Transverse colon (tissue), 4 donors: ENCODE measurements at regions not wholly inside any gene's neighbourhood (a gene's known extent, or its start where the extent isn't known, plus 50 kb on each side); places are given as distances from the start of the nearest gene placed in this dataset.

ENCODE experiments used
- DNase-seq: peaks from one replicate; pipeline ENCODE4 v3.0.0-alpha.2; 2019
- H3K27ac ChIP-seq, 4 donors: fragments of 200-600 bp; sonication (generic); 2 replicates each; pipeline ENCODE4 v1.5.1; 2016 to 2018; ENCODE audit warnings: inconsistent platforms in 4 of 4
- H3K27me3 ChIP-seq: fragments of 200-600 bp; sonication (generic); 2 replicates; pipeline ENCODE4 v1.5.1; 2017; ENCODE audit warnings: inconsistent platforms
- H3K36me3 ChIP-seq, 4 donors: fragments of 200-600 bp; sonication (generic); 2 replicates each; pipeline ENCODE4 v1.5.1; 2017 to 2019; ENCODE audit warnings: inconsistent platforms in 4 of 4
- H3K4me1 ChIP-seq, 4 donors: fragments of 200-600 bp; sonication (generic); 2 replicates each; pipeline ENCODE4 v1.5.1; 2017 to 2020; ENCODE audit warnings: inconsistent platforms in 4 of 4
- H3K4me3 ChIP-seq, 4 donors: fragments of 200-600 bp; sonication (generic); 1 replicate in 1 of 4; 2 replicates in 3 of 4; pipeline versions ENCODE4 v1.5.1 to v1.6.1; 2017 to 2019; ENCODE audit warnings: inconsistent platforms in 4 of 4
- H3K9me3 ChIP-seq, 2 donors: fragments of 200-600 bp; sonication (generic); 2 replicates each; pipeline ENCODE4 v1.5.1; 2017 to 2019; ENCODE audit warnings: inconsistent platforms in 2 of 2
- EP300 ChIP-seq: sonication (generic); formaldehyde crosslinking; IDR thresholded peaks from one replicate; pipeline ENCODE4 v1.6.1; 2017; ENCODE audit warnings: antibody characterized with exemption, low read depth
- POLR2A ChIP-seq: fragments of 450-650 bp; IDR thresholded peaks from one replicate; pipeline ENCODE4 v1.6.1; 2016; ENCODE audit warnings: antibody characterized with exemption, mild to moderate bottlenecking, moderate library complexity
- POLR2AphosphoS5 ChIP-seq, 3 donors: sonication (generic); formaldehyde crosslinking; IDR thresholded peaks; one replicate each; pipeline ENCODE4 v1.6.1; 2016; ENCODE audit warnings: antibody characterized with exemption in 3 of 3
- WGBS, 2 donors: methylation state at CpG; one replicate each; pipeline ENCODE4 v1.1.5; 2018; ENCODE audit warnings: low coverage in 1 of 2; 5-methylcytosine and 5-hydroxymethylcytosine counted together
- in situ Hi-C, 4 donors: fragments of 200-750 bp; cut with MboI; loops; one replicate each; pipeline versions ENCODE4 v1.15.0 to v1.15.1; 2017; ENCODE audit warnings: low sequenced_read_pairs in 3 of 4, low pct_ligation_motif_present in 1 of 4, low pct_unique_long_range_greater_than_20kb in 1 of 4
- intact Hi-C: fragments of 100-400 bp; cut with DNase I; formaldehyde crosslinking; loops from one replicate; pipeline ENCODE4 v1.15.1; 2023; ENCODE audit warnings: low total_unique reads
- TF ChIP-seq, protein P1 (sequence below), 5 experiments: fragments of 200-600 bp in 3 of 5; fragments of 450-650 bp in 2 of 5; sonication (generic) in 3 of 5; IDR thresholded peaks; 1 replicate in 2 of 5; 2 replicates in 3 of 5; pipeline ENCODE4 v1.5.1; 2016 to 2017; ENCODE audit warnings: antibody characterized with exemption in 5 of 5, inconsistent platforms in 3 of 5, mild to moderate bottlenecking in 2 of 5, moderate library complexity in 1 of 5

- no peak overlapping the region for H3K27ac ChIP-seq
- WGBS, 2 donors, result 57 to 62% methylated on average over 3 to 8 of the region's 8 CpGs
- H3K27me3 ChIP-seq, result peaks cover 12% of the 10 kb centered on the region
- peak; percentile 46 for DNase-seq
- TF ChIP-seq EP300 (no peak), POLR2A (no peak), POLR2AphosphoS5 (IDR thresholded peaks at IDR 0.05) (no peak)
- TF ChIP-seq, protein P1, sequence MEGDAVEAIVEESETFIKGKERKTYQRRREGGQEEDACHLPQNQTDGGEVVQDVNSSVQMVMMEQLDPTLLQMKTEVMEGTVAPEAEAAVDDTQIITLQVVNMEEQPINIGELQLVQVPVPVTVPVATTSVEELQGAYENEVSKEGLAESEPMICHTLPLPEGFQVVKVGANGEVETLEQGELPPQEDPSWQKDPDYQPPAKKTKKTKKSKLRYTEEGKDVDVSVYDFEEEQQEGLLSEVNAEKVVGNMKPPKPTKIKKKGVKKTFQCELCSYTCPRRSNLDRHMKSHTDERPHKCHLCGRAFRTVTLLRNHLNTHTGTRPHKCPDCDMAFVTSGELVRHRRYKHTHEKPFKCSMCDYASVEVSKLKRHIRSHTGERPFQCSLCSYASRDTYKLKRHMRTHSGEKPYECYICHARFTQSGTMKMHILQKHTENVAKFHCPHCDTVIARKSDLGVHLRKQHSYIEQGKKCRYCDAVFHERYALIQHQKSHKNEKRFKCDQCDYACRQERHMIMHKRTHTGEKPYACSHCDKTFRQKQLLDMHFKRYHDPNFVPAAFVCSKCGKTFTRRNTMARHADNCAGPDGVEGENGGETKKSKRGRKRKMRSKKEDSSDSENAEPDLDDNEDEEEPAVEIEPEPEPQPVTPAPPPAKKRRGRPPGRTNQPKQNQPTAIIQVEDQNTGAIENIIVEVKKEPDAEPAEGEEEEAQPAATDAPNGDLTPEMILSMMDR (IDR thresholded peaks at IDR 0.05), result no peak
- H3K36me3 ChIP-seq, result no peaks in the 10 kb centered on the region
- intact Hi-C loops (no loop called here), in situ Hi-C loops (loop anchor here in 1 of 4 donors (25.0 kb wide), 1 partner anchor 313 kb away; no protein-coding TSS in a partner anchor)
- H3K4me3 ChIP-seq, result no peak overlapping the region
- H3K9me3 ChIP-seq, result no peaks in the 10 kb centered on the region
- no peaks in the 10 kb centered on the region for H3K4me1 ChIP-seq
Observed at GRCh38 chr9:131799177-131799823, 59.4 kb upstream of the RAPGEF1 start.

DNA sequence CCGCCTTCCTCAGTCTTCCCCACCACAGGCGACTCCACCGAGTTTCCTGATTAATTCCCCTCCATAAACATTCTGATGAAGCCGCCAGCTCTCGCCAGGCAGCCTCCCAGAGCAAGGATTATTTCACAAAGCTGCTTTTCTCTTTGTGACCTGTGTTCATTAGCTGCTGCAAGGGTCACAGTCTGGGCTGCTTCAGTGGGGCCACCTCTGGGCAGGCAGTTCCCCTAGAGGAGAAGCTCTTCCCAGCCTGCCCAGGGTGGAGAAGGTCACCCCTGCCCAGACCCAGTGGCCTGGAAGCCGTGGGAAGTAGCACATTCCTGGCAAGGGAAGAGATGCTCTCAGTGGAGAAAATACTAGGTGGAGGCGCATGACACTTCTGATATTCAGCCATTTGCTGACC, 58.4 kb upstream of the RAPGEF1 start:
- H3K27me3 ChIP-seq, result peaks cover 7% of the 10 kb centered on the region
- no peaks in the 10 kb centered on the region for H3K9me3 ChIP-seq
- intact Hi-C loops (no loop called here), in situ Hi-C loops (loop anchor here in 1 of 4 donors (25.0 kb wide), 1 partner anchor 314 kb away; no protein-coding TSS in a partner anchor)
- WGBS, 2 donors, result 50 to 57% methylated on average over 2 to 7 of the region's 7 CpGs
- no peaks in the 10 kb centered on the region for H3K4me1 ChIP-seq
- H3K27ac ChIP-seq, result no peak overlapping the region
- DNase-seq, result no peak
- TF ChIP-seq POLR2A (no peak), POLR2AphosphoS5 (IDR thresholded peaks at IDR 0.05) (no peak), EP300 (no peak)
- TF ChIP-seq, protein P1 (IDR thresholded peaks at IDR 0.05), result no peak
- H3K4me3 ChIP-seq, result no peak overlapping the region
- no peaks in the 10 kb centered on the region for H3K36me3 ChIP-seq

GRCh38 chr9:131794393-131794792, 54.5 kb upstream of the RAPGEF1 start:
- 70 to 71% methylated on average over 8 to 15 of the region's 15 CpGs for WGBS, 2 donors
- no peaks in the 10 kb centered on the region for H3K36me3 ChIP-seq
- in situ Hi-C loops, result loop anchor here in 1 of 4 donors (25.0 kb wide), 1 partner anchor 318 kb away; no protein-coding TSS in a partner anchor
- H3K4me1 ChIP-seq, result no peaks in the 10 kb centered on the region
- H3K27me3 ChIP-seq, result no peaks in the 10 kb centered on the region
- intact Hi-C loops, result no loop called here
- no peaks in the 10 kb centered on the region for H3K9me3 ChIP-seq
- H3K27ac ChIP-seq, result no peak overlapping the region
- H3K4me3 ChIP-seq, result no peak overlapping the region
- TF ChIP-seq EP300 (no peak), POLR2AphosphoS5 (IDR thresholded peaks at IDR 0.05) (no peak), POLR2A (no peak)
- TF ChIP-seq, protein P1 (IDR thresholded peaks at IDR 0.05), result no peak
- no peak for DNase-seq

- WGBS, 2 donors, result 79% methylated on average over 23 of the region's 23 CpGs; no CpG with 5 or more reads in 1 of the 2 donors
- DNase-seq, result no peak
- no peaks in the 10 kb centered on the region for H3K9me3 ChIP-seq
- in situ Hi-C loops, result loop anchor here in 1 of 4 donors (25.0 kb wide), 1 partner anchor 321 kb away; no protein-coding TSS in a partner anchor
- peaks cover 21% of the 10 kb centered on the region for H3K27me3 ChIP-seq
- H3K4me3 ChIP-seq, result no peak overlapping the region
- no peak overlapping the region for H3K27ac ChIP-seq
- intact Hi-C loops, result no loop called here
- no peaks in the 10 kb centered on the region for H3K36me3 ChIP-seq
- TF ChIP-seq, protein P1 (IDR thresholded peaks at IDR 0.05), result no peak
- TF ChIP-seq POLR2A (no peak), POLR2AphosphoS5 (IDR thresholded peaks at IDR 0.05) (no peak), EP300 (no peak)
- H3K4me1 ChIP-seq, result no peaks in the 10 kb centered on the region
Observed at GRCh38 chr9:131791542-131792254, 51.8 kb upstream of the RAPGEF1 start.
